ENCODE measurements at regions not wholly inside any gene's neighbourhood (a gene's known extent, or its start where the extent isn't known, plus 50 kb on each side); places are given as distances from the start of the nearest gene placed in this dataset.

DNA sequence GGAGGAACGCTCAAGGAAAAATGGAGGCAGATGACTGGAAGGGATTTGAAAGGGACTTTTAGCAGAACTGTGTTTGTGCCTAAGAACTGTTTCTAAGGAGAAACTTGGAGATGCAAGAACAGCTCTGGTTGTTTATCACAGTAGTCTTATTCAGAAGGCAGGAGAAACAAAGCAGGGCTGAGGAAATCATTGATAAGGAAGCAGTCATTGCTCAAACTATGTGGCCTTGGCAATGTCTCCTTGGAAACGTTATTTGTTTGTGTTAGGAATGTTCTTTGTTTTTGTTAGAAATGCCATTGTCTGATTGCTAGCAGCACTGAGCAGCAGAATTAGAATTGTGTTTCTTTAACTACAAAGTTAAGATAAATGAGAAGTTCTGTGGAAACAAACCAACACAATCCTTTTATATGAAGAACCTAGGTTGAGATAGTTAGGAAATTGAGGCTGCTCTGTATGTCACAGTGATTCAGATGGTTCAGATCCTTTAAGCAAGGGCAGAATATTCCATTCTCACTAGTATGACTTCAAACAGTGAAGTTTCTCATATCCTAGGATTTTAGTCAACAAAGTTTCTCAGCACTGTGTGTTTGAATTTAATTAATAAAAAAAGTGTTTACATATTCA is 1191.3 kb upstream of the IGFBP7 start:
- TF ChIP-seq, protein P1, sequence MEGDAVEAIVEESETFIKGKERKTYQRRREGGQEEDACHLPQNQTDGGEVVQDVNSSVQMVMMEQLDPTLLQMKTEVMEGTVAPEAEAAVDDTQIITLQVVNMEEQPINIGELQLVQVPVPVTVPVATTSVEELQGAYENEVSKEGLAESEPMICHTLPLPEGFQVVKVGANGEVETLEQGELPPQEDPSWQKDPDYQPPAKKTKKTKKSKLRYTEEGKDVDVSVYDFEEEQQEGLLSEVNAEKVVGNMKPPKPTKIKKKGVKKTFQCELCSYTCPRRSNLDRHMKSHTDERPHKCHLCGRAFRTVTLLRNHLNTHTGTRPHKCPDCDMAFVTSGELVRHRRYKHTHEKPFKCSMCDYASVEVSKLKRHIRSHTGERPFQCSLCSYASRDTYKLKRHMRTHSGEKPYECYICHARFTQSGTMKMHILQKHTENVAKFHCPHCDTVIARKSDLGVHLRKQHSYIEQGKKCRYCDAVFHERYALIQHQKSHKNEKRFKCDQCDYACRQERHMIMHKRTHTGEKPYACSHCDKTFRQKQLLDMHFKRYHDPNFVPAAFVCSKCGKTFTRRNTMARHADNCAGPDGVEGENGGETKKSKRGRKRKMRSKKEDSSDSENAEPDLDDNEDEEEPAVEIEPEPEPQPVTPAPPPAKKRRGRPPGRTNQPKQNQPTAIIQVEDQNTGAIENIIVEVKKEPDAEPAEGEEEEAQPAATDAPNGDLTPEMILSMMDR (IDR thresholded peaks at IDR 0.05), result no peak
- TF ChIP-seq POLR2A (IDR thresholded peaks at IDR 0.05) (no peak), POLR2AphosphoS5 (IDR thresholded peaks at IDR 0.05; ENCODE audit: insufficient read depth in 1 of 2, low read depth in 1 of 2) (no peak)
